ENCODE measurements at regions not wholly inside any gene's neighbourhood (a gene's known extent, or its start where the extent isn't known, plus 50 kb on each side); places are given as distances from the start of the nearest gene placed in this dataset.

DNA sequence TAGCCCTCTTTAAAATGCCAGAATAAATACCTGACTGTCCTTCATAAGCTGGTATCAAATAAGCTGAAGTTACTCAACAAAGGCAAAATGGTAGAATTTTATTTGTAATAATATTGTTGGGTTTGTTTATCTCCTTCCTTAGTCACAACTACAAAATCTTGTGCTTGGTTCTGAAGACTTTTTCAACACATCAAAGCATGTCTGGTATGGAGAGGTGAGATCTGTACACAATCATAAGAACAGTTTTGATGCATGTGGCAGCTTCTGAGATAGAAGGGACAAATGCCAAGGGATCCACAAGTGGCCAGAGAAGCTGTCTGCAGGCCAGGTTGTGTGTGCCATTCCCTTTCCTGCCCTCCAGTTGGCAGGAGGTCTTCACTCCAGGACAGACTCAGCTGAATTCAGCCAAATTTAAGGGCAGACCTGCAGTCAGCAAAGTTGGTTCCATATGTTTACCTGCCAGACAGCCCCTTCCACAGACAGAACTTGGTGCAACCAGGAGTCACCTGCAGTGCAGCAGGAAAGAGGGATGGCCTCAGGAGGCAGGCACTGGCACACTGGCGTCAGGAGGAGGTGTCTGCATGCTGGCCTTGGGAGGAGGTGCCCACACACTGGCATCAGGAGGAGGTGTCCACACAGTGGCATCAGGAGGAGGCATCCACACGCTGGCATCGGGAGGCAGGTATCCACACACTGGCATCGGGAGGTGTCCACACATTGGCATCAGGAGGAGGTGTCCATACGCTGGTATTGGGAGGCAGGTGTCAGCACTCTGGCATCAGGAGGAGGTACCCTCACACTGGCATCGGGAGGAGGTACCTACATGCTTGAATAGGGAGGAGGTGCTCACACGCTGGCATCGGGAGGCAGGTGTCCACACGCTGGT, 93.1 kb upstream of the IKZF1 start:
- Mint-ChIP-seq H3K4me3 (ENCODE audit: unreplicated experiment) (no peak overlapping the region), H3K4me1 (ENCODE audit: low read depth) (no peaks in the 10 kb centered on the region), H3K9me3 (ENCODE audit: low read depth) (no peaks in the 10 kb centered on the region), H3K27ac (ENCODE audit: unreplicated experiment) (no peak overlapping the region), H3K27me3 (ENCODE audit: low read depth) (peaks cover 20% of the 10 kb centered on the region), H3K36me3 (ENCODE audit: low read depth) (no peaks in the 10 kb centered on the region)
- DNase-seq (ENCODE audit: low spot score), result no peak
- TF ChIP-seq, protein P1, sequence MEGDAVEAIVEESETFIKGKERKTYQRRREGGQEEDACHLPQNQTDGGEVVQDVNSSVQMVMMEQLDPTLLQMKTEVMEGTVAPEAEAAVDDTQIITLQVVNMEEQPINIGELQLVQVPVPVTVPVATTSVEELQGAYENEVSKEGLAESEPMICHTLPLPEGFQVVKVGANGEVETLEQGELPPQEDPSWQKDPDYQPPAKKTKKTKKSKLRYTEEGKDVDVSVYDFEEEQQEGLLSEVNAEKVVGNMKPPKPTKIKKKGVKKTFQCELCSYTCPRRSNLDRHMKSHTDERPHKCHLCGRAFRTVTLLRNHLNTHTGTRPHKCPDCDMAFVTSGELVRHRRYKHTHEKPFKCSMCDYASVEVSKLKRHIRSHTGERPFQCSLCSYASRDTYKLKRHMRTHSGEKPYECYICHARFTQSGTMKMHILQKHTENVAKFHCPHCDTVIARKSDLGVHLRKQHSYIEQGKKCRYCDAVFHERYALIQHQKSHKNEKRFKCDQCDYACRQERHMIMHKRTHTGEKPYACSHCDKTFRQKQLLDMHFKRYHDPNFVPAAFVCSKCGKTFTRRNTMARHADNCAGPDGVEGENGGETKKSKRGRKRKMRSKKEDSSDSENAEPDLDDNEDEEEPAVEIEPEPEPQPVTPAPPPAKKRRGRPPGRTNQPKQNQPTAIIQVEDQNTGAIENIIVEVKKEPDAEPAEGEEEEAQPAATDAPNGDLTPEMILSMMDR (IDR thresholded peaks at IDR 0.05), result no peak

- no peaks in the 10 kb centered on the region for H3K4me1 Mint-ChIP-seq (ENCODE audit: low read depth)
- DNase-seq (ENCODE audit: low spot score), result no peak
- H3K36me3 Mint-ChIP-seq (ENCODE audit: low read depth), result no peaks in the 10 kb centered on the region
- TF ChIP-seq, protein P1 (IDR thresholded peaks at IDR 0.05), result no peak
- no peak overlapping the region for H3K4me3 Mint-ChIP-seq (ENCODE audit: unreplicated experiment)
- H3K27ac Mint-ChIP-seq (ENCODE audit: unreplicated experiment), result no peak overlapping the region
- H3K27me3 Mint-ChIP-seq (ENCODE audit: low read depth), result peaks cover 20% of the 10 kb centered on the region
- H3K9me3 Mint-ChIP-seq (ENCODE audit: low read depth), result no peaks in the 10 kb centered on the region
Measured at GRCh38 chr7:50210706-50211115, 93.8 kb upstream of the IKZF1 start.

DNA sequence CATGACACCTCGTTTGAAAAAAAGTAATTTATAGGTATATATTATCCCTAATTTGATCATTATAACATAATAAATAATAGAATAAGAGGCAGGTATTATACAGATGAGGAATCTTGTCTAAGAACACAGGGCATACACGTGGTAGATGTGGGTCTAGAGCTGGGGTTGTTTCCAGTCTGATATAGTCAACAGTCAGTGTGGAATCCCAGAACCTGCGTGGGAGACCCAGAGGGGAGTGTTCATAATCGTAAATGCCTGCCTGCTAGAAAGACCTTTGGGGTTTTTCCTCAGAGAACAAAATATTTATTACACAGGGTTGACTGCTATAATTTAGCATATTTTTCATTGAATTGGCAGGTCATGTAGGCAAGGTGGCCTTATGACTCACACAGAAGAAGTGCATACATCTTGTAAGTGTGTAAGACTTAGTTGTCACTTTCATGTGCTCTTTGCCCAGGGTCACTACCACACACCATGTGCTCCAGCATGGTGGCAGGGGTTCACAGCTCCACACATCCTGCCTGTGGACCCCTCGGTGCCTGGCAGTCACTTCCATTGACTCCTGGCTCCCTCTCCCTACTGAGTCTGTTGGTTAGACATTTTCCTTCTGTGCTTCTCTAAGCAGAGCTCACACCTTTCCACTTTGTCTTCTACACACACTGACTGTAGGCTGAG, 94.9 kb upstream of the IKZF1 start:
- no peak overlapping the region for H3K27ac Mint-ChIP-seq (ENCODE audit: unreplicated experiment)
- H3K9me3 Mint-ChIP-seq (ENCODE audit: low read depth), result no peaks in the 10 kb centered on the region
- H3K4me3 Mint-ChIP-seq (ENCODE audit: unreplicated experiment), result no peak overlapping the region
- H3K36me3 Mint-ChIP-seq (ENCODE audit: low read depth), result no peaks in the 10 kb centered on the region
- H3K4me1 Mint-ChIP-seq (ENCODE audit: low read depth), result no peaks in the 10 kb centered on the region
- no peak for DNase-seq (ENCODE audit: low spot score)
- TF ChIP-seq, protein P1 (IDR thresholded peaks at IDR 0.05), result no peak
- H3K27me3 Mint-ChIP-seq (ENCODE audit: low read depth), result peaks cover 20% of the 10 kb centered on the region

DNA sequence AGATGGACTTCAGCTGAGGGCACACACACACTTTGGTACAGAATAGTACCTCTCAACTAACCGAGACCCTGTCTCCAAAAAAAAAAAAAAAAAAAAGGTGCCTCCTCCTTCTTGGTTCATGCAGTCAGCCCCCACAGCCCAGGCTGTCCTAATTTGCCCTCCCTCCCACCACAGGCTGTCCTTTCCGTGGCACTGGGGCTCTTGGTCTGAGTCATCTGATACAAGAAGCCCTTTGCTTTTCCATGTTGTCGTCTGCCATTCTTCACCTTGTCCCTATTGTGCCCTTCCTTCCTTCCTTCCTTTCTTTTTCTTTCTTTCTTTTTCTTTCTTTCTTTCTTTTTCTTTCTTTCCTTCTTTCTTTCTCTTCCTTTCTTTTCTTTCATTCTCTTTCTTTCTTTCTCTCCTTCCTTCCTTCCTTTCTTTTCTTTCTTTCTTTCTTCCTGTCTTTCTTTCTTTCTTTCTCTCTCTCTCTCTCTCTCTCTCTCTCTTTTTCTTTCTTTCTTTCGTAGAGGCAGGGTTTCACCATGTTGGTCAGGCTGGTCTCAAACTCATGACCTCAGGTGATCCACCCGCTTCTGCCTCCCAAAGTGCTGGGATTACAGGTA, 96.0 kb upstream of the IKZF1 start:
- Mint-ChIP-seq H3K27ac (ENCODE audit: unreplicated experiment) (no peak overlapping the region), H3K4me3 (ENCODE audit: unreplicated experiment) (no peak overlapping the region), H3K36me3 (ENCODE audit: low read depth) (no peaks in the 10 kb centered on the region), H3K9me3 (ENCODE audit: low read depth) (no peaks in the 10 kb centered on the region), H3K4me1 (ENCODE audit: low read depth) (no peaks in the 10 kb centered on the region), H3K27me3 (ENCODE audit: low read depth) (peaks cover 18% of the 10 kb centered on the region)
- DNase-seq (ENCODE audit: low spot score), result no peak
- TF ChIP-seq, protein P1 (IDR thresholded peaks at IDR 0.05), result no peak

GRCh38 chr7:50207686-50208255, 96.7 kb upstream of the IKZF1 start:
- Mint-ChIP-seq H3K27ac (ENCODE audit: unreplicated experiment) (no peak overlapping the region), H3K9me3 (ENCODE audit: low read depth) (no peaks in the 10 kb centered on the region), H3K4me1 (ENCODE audit: low read depth) (no peaks in the 10 kb centered on the region), H3K27me3 (ENCODE audit: low read depth) (peaks cover 18% of the 10 kb centered on the region), H3K4me3 (ENCODE audit: unreplicated experiment) (no peak overlapping the region), H3K36me3 (ENCODE audit: low read depth) (no peaks in the 10 kb centered on the region)
- TF ChIP-seq, protein P1 (IDR thresholded peaks at IDR 0.05), result no peak
- DNase-seq (ENCODE audit: low spot score), result no peak

Data from chondrocyte (in vitro differentiated cells).